ENCODE measurements at regions not wholly inside any gene's neighbourhood (a gene's known extent, or its start where the extent isn't known, plus 50 kb on each side); places are given as distances from the start of the nearest gene placed in this dataset.

DNA sequence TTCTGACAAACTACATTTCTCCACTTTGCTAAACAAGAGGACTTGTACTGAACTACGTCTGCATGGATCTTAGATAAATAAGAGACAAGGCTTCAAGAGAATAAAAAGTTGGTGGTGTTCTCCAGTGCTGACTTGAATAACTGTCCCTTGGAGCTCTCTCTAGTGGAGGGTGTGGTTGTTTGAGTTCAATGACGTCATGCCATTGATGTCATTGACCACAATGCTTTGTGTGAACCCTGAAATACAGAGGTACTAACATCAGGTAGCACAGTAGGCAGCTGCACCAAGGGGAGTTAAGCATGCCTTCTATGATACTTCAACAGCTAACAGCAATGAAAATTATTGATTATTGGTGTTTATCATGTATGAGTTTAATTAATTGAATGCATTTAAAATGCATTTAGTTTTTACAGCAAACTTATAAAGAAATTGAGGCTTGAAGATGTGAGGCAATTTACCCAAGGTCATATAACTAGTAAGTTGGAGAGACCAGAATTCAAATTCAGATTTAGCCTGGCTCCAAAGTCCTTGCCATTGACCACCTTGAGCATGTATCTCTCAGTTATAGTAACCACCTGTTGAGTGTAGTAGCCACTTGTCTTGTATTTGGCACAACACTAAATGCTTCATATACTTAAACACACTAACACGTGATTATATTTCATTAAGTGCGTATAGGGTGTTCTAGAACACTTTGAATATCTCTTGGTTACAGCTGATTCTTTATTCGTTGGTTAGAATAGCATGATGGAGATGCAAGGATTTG is 126.0 kb upstream of the ANKRD28 start:
- Histone ChIP-seq H3K27me3 (replicated peaks in 1 of 4; ENCODE audit: control extremely low read depth in 1 of 4, control insufficient read depth in 3 of 4, insufficient read depth in 4 of 4, low read length in 3 of 4) (no peaks in the 10 kb centered on the region), H4K20me1 (ENCODE audit: control insufficient read depth, insufficient read depth, low read length, poor library complexity, severe bottlenecking) (no peaks in the 10 kb centered on the region), H3K9ac (ENCODE audit: low read length) (no peak overlapping the region), H3K79me2 (ENCODE audit: control insufficient read depth, insufficient read depth, low read length) (no peaks in the 10 kb centered on the region), H3K9me3 (ENCODE audit: control extremely low read depth in 1 of 3, control insufficient read depth in 2 of 3, insufficient read depth in 1 of 3, low read length in 2 of 3) (no peaks in the 10 kb centered on the region), H3K36me3 (replicated peaks in 1 of 2; ENCODE audit: control extremely low read depth in 1 of 2, control insufficient read depth in 1 of 2, extremely low read depth in 1 of 2, insufficient read depth in 2 of 2, low read length in 1 of 2) (no peaks in the 10 kb centered on the region), H3K4me3 (ENCODE audit: control extremely low read depth in 1 of 5, extremely low read depth in 1 of 5, insufficient read depth in 1 of 5, low read depth in 2 of 5, low read length in 4 of 5) (no peak overlapping the region), H3K4me2 (replicated peaks; ENCODE audit: low read depth, low read length, poor library complexity, severe bottlenecking) (no peak overlapping the region), H2AFZ (ENCODE audit: insufficient read depth, low read depth, low read length, poor library complexity, severe bottlenecking) (no peak overlapping the region), H3K4me1 (ENCODE audit: control insufficient read depth in 2 of 2, insufficient read depth in 2 of 2, low read length in 2 of 2) (no peaks in the 10 kb centered on the region), H3K27ac (ENCODE audit: low read length in 2 of 2) (no peak overlapping the region)
- Mint-ChIP-seq H3K4me3 (no peak overlapping the region), H3K27ac (no peak overlapping the region), H3K4me1 (no peaks in the 10 kb centered on the region), H3K9me3 (ENCODE audit: insufficient read depth) (no peaks in the 10 kb centered on the region), H3K27me3 (no peaks in the 10 kb centered on the region)
- DNase-seq (no peak), ATAC-seq (ENCODE audit: low read depth) (no peak)
- ChIA-PET CTCF (no interaction called here), POLR2A (no interaction called here)
- no peak for TF ChIP-seq EZH2 (IDR thresholded peaks at IDR 0.05; ENCODE audit: borderline replicate concordance, insufficient read depth, low read depth, low read length, poor library complexity, severe bottlenecking)
- intact Hi-C loops (cut with micrococcal nuclease) = no loop called here
- WGBS (ENCODE audit: insufficient coverage) = 96% methylated on average over 3 of the region's 5 CpGs

DNA sequence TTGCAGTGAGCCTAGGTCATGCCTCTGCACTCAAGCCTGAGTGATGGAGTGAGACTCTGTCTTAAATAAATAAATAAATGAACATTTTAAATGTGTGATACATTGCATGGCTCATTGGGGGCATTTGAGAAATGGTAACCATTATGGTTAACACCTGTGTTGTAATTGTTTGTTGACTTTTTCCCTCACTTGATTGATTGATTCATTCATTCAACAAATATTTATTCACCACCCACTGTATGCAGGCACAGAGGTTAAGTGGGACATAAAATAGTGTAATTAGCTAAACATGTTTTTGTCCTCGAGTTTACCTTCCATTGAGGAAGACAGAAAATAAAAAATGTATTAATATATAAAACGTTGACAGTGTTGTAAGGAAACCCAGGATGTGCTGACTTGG is 127.1 kb upstream of the ANKRD28 start:
- POLR2A ChIA-PET = no interaction called here

More for the DNA sequence above, 127.1 kb upstream of the ANKRD28 start:
- CTCF ChIA-PET = no interaction called here
- no peaks in the 10 kb centered on the region for H3K9me3 Mint-ChIP-seq (ENCODE audit: insufficient read depth)
- DNase-seq = no peak
- Histone ChIP-seq H4K20me1 (ENCODE audit: control insufficient read depth, insufficient read depth, low read length, poor library complexity, severe bottlenecking) (no peaks in the 10 kb centered on the region), H3K79me2 (ENCODE audit: control insufficient read depth, insufficient read depth, low read length) (no peaks in the 10 kb centered on the region), H3K27ac (ENCODE audit: low read length in 2 of 2) (no peak overlapping the region), H3K4me1 (ENCODE audit: control insufficient read depth in 2 of 2, insufficient read depth in 2 of 2, low read length in 2 of 2) (no peaks in the 10 kb centered on the region), H3K9ac (ENCODE audit: low read length) (no peak overlapping the region), H3K4me3 (ENCODE audit: control extremely low read depth in 1 of 5, extremely low read depth in 1 of 5, insufficient read depth in 1 of 5, low read depth in 2 of 5, low read length in 4 of 5) (no peak overlapping the region), H3K9me3 (ENCODE audit: control extremely low read depth in 1 of 3, control insufficient read depth in 2 of 3, insufficient read depth in 1 of 3, low read length in 2 of 3) (no peaks in the 10 kb centered on the region), H3K27me3 (replicated peaks in 1 of 4; ENCODE audit: control extremely low read depth in 1 of 4, control insufficient read depth in 3 of 4, insufficient read depth in 4 of 4, low read length in 3 of 4) (no peaks in the 10 kb centered on the region), H2AFZ (ENCODE audit: insufficient read depth, low read depth, low read length, poor library complexity, severe bottlenecking) (no peak overlapping the region), H3K36me3 (replicated peaks in 1 of 2; ENCODE audit: control extremely low read depth in 1 of 2, control insufficient read depth in 1 of 2, extremely low read depth in 1 of 2, insufficient read depth in 2 of 2, low read length in 1 of 2) (no peaks in the 10 kb centered on the region), H3K4me2 (replicated peaks; ENCODE audit: low read depth, low read length, poor library complexity, severe bottlenecking) (no peak overlapping the region)
- TF ChIP-seq, protein P1, sequence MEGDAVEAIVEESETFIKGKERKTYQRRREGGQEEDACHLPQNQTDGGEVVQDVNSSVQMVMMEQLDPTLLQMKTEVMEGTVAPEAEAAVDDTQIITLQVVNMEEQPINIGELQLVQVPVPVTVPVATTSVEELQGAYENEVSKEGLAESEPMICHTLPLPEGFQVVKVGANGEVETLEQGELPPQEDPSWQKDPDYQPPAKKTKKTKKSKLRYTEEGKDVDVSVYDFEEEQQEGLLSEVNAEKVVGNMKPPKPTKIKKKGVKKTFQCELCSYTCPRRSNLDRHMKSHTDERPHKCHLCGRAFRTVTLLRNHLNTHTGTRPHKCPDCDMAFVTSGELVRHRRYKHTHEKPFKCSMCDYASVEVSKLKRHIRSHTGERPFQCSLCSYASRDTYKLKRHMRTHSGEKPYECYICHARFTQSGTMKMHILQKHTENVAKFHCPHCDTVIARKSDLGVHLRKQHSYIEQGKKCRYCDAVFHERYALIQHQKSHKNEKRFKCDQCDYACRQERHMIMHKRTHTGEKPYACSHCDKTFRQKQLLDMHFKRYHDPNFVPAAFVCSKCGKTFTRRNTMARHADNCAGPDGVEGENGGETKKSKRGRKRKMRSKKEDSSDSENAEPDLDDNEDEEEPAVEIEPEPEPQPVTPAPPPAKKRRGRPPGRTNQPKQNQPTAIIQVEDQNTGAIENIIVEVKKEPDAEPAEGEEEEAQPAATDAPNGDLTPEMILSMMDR (IDR thresholded peaks at IDR 0.05) = no peak
- TF ChIP-seq EZH2 (IDR thresholded peaks at IDR 0.05; ENCODE audit: borderline replicate concordance, insufficient read depth, low read depth, low read length, poor library complexity, severe bottlenecking) = no peak
- ATAC-seq (ENCODE audit: low read depth) = no peak
- H3K27me3 Mint-ChIP-seq = no peaks in the 10 kb centered on the region
- no peak overlapping the region for H3K4me3 Mint-ChIP-seq
- WGBS (ENCODE audit: insufficient coverage) = 100% methylated on average over 1 of the region's 2 CpGs
- H3K27ac Mint-ChIP-seq = no peak overlapping the region
- no peaks in the 10 kb centered on the region for H3K4me1 Mint-ChIP-seq
- intact Hi-C loops (cut with micrococcal nuclease) = no loop called here
